Skin of body (tissue), 1 donor: ENCODE measurements at regions not wholly inside any gene's neighbourhood (a gene's known extent, or its start where the extent isn't known, plus 50 kb on each side); places are given as distances from the start of the nearest gene placed in this dataset.
"Not testable (repeated sequence)": the region's sequence is repeated elsewhere in the genome, so short reads cannot be mapped to it uniquely, and the experiment has no call there.

Experiments used
- DNase-seq: peaks from one replicate; lab custom pipeline; 2025; lab: John Stamatoyannopoulos, UW

DNA sequence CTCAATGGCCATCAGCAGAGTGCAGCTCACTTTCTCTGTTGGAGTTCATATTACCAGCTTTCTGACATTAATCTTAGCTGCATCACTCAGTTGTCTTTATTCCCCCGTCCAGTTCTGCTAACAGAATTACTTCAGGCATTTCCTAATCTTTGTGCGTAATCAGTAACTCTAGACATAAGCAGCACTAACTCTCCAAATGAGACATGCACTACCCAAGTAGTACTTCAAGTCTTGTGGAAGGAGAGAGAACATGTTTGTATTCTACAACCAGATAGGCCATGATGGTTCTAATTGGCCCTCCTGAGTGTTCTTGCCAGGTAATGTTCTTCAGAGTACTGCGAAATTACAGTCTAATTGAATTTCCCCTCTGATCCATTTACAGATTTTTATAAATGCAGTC, 448.5 kb upstream of the RPS6KA3 start:
- DNase-seq: no peak

DNA sequence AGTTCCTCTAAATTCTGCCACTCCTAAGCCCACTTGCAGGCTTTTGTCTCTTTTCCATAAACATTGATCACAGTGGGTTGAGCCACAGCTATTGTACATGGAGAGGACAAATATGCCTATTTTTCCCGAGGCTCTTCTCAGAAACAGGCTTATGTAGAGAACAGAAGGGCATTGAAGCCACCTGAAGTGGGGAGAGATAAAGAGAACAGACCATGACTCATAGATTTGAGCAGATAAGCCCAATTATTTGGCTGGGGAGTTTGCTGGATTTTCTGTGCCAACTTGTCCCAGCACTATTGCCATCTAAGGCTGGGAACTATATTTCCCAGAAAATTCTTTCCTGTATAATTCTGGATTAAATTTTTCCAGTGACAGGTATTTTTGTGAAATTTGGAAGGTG, 446.1 kb upstream of the RPS6KA3 start:
- DNase-seq: no peak

DNA sequence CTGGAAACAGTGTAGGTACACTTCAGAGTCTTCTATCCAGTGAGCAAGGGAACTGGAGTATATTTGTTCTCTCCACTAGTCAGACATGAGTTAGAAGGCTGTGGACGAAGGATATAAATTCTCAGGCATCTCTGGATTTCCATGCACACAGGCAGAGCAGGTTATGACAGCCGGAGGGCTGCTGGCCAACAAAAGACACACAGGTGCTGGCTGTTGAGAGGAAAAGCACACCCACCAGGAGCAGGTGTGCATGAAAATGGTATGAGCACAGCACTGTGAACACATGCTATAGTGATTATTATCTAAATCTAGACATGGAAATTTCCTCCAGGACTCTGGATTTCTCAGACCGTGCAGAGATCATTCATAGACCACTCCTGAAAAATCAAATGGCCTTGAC, 444.7 kb upstream of the RPS6KA3 start:
- no peak for DNase-seq

DNA sequence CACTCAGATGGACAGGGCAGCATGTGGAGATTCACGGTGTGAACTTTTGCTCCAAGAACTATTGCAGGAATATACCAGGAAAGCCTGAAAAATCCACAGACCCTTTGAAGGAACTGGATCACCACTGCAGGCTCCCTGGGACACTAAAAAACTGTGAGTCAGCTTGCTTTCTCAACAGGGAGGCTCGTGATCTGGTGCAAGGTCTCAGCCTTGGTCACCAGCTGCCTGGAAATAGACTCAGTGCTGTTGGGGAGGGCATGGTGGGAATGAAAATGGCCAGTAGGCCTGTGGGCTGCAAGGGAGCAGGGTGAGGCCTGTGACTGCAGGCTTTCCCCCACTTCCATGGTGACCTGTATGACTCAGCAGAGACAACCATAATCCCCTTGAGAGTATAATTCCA, 426.4 kb upstream of the RPS6KA3 start:
- DNase-seq: no peak

DNA sequence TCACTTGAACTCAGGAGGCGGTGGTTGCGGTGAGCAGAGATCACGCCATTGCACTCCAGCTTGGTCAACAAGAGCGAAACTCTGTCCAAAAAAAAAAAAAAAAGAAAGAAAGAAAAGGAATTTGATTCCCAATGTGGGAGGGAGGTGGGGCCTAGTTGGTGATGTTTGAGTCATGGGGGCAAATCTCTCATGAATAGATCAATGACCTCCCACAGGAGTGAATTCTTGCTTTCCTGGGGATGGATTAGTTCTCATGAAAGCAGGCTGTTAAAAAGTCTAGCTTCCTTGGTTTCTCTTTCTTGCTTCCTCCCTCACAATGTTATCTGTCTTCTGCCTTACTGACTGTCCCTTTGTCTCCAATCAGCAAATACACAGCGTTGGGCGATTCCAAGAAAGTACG, 419.5 kb upstream of the RPS6KA3 start:
- no peak for DNase-seq

DNA sequence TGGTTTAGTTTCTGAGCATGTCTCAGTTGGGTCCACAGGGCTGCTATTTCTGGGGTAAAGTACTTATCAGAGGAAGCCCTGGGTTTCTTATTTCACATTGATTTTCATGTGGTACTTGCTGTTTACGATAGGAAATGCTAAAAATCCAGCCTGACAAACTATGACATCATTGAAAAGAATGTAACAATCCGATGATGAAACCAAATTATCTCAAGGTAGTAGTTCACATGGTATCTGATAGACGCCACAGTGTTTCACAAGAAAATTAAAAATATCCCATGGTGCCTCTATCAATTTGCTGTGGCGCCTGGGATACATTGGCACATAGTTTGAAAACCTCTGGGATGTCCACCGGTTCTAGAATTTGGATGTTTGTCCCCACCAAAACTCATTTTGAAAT, 418.9 kb upstream of the RPS6KA3 start:
- no peak for DNase-seq

DNA sequence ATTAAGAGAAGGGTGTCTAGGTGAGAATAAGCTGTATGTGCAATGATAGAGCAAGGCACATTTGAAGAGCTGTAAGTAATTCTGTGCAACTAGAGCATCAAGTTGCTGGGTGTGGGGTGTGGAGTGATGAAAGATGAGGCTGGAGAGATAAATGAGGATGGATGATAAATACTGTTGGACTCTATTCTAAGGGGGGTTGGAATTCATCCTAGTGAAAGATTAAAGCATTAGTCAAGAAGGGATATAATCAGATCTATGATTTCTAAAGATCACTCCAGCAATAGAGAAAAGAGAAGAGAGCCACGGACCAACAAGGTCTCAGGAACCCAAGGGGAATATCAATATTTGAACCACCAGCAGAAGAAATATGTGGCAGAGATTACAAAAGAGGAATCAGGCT, 415.0 kb upstream of the RPS6KA3 start:
- DNase-seq: no peak

DNA sequence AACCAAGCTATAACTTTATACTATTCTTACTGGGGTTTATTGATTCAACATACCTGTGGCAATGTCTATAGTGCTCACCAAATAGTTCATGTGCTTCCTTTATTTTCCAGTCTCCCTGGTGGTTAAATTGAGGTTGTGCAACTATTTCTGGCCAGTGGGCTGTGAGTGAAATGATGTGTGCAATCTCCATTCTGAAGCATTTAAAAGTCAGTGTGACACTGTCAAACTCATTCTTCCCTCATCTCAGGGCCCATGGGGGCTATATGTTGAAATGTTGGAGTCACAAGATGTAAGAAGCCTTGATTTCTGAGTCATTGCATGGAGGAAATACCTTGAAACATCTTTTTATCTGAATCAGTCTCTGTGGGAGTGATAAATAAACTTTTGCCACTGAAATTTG, 414.3 kb upstream of the RPS6KA3 start:
- DNase-seq: no peak

DNA sequence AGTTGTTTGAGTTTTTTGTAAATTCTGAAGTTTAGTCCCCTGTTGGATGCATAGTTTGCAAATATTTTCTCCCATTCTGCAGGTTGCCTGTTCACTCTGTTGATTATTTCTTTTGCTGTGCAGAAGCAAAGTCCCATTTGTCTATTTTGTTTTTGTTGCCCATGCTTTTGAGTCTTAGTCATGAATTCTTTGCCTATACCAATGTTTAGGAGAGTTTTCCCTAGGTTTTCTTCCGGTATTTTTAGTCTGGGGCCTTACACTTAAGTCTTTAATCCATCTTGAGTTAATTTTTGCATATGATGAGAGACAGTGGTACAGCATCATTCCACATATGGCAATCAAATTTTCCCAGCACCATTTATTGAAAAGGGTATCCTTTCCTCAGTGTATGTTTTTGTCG, 405.8 kb upstream of the RPS6KA3 start:
- DNase-seq: no peak

DNA sequence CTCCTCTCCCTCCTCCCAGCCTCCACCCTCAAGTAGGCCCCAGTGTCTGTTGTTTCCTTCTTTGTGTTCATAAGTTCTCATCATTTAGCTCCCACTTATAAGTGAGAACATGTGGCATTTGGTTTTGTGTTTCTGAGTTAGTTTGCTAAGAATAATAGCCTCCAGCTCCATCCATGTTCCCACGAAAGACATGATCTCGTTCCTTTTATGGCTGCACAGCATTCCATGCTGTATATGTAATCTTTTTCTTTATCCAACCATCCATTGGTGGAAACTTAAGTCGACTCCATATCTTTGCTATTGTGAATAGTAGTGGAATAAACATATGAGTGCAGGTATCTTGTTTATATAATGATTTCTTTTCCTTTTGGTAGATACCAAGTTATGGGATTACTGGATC, 405.0 kb upstream of the RPS6KA3 start:
- DNase-seq: not testable (repeated sequence)

DNA sequence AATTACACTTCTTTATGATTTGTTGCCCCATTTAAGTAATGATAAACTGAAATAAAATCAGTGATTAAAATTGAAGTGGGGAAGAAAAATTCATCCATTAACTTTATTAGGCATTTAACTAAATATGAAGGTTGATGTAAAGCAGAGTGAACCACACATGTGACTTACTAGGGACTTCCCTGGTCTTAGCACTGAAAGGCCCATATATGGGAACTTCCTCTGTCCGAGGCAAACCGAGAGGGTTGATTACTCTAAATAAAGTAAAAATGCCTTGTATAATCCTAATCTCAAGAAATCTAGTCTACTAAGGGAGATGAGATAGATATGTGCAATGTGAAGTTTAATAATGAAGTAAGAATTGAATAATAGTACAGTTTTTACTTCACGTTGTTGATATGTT, 403.9 kb upstream of the RPS6KA3 start:
- DNase-seq: no peak

DNA sequence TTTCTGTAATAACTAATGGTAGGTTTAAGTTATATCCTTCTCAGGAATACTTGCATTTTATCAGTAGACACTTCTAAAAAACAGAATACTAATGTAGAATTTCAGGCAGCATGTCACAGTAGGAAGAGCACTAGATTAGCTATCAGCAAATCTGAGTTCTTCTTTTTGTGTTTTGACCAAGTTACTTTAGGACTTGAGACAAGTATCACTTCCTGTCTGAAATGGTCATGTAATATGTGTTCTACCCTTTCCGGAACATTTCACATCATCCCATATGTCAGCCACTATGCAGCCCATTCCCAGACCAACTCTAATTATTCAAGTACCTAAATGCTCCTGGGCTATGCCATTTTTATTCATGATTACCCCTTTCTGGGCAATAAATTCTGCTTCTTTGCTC, 401.8 kb upstream of the RPS6KA3 start:
- no peak for DNase-seq

DNA sequence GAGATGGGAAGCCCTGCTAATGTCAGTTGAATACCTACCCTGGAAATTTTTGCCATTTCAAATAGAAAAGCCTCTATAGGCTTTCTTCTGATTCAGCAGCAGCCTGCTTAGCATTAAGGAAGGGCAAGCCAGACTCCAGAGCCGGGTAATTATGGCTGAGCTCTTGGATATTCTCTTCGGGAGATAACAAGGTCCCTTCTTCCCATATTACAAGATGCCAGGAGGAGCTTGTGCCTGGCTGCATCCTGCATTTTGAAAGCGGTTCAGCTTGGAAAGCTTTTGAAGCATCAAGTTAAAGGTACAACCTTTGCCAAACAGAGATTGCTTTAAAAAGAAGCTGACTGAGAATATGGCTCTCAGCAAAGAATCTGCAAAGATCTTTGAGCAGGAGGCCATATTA, 399.6 kb upstream of the RPS6KA3 start:
- DNase-seq: no peak

DNA sequence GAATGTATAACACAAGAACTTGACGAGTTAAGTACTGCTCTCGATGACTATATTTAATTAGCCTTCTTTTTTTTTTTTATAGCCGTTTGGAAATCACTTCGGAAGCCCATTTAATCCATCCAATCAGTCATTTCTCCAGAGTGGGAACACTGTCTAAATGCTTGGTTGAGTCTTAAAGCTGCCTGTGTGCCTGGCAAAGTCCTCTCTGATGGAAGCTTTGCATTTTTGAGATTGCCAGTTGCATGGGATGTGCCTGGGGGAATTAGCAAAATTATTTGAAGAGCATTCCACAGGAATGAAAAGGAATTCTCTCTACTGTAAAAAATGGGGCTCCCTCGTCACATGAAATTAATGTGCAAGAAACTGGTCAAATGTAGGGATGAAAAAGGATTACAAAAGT, 398.8 kb upstream of the RPS6KA3 start:
- no peak for DNase-seq

DNA sequence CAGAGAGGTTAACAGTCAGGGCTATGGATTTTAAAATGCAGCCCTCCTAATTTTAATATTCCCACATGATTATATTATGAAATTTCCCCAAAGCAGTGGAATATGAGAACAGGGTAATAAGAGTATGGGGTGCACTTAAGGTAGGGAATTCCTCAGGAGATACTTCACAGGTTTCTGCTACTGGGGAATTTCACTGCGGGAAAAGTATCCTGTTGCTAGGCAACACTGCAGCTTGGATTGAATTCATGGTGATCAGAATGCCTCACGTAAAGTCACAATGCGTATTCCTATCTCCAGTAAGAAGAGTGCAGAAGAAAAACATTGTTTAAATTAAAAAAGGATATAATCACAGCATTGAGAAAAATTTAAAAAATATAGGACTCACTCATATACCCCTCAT, 398.1 kb upstream of the RPS6KA3 start:
- no peak for DNase-seq

DNA sequence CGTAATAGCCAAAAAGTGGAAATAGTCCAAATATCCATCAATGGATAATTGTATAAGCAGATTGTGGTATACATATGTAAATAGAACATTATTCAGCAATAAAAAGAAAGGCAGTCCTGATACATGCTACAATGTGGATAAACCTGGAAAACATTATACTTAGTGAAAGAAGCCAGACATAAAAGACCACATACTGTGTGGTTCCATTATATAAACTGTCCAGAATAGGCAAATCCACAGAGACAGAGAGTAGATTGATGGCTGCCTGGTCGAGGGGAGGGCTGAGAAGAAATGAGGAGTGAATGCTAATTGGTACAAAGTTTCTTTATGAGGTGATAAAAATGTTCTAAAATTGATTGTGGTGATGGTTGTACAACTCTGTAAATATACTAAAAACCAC, 397.4 kb upstream of the RPS6KA3 start:
- DNase-seq: no peak

DNA sequence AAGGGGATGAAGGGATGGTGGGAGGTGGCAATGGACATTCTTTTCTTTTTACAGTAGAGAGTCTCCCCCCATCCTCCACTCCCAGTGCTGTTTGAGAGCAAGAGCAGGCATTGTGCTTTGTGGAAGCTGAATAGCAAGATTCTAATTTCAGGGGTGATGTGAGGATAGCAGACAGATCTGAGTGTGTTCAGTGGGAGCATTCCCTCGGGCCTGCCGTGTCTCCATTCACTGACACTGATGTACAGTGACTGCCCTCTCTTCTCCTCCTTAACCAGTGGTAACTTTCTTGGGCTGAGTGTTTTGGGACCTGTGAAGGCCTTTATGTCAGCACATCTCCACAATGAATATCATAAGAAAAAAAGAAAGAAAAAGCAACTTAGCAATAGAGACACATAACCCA, 396.6 kb upstream of the RPS6KA3 start:
- no peak for DNase-seq

DNA sequence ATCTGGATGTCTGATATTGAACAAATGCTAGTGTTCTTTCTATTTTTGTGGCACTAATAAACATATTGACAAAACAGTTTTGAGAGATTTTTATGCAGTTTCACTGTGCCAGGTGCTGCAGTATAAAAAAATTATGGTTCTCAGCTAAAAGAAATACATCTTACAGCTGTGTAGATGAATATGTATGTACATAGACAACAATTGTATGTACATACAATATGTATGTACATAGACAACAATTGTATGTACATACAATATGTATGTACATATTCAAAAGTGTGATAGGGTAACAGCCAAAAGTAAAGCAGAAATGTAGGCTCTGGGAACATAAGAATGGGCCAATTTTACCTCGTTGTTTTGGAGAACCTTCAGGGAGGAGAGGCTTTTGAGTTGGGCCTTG, 390.0 kb upstream of the RPS6KA3 start:
- DNase-seq: no peak

DNA sequence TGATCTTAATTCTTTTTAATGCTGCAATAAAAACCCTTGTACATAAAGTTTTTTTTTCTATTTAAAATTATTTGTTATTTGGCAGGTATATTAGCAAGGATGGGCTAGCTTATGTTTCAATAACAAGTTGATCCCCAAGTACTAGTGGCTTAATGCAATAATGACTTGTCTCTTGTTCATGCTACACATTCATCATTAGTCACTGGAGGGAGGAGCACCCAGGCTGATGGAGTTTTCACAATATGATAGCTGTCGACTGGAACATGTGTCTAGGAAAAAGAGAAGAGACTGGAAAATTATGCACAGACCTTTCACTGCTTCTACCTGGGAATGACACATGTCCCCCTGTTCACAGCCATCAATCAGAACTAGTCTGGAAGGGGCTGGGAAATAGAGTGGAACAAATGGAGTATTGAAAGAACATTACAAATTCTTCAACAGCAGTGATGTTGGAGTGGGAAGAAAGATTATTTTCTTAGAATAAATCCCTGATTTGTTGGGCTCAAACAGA, 387.9 kb upstream of the RPS6KA3 start:
- no peak for DNase-seq

DNA sequence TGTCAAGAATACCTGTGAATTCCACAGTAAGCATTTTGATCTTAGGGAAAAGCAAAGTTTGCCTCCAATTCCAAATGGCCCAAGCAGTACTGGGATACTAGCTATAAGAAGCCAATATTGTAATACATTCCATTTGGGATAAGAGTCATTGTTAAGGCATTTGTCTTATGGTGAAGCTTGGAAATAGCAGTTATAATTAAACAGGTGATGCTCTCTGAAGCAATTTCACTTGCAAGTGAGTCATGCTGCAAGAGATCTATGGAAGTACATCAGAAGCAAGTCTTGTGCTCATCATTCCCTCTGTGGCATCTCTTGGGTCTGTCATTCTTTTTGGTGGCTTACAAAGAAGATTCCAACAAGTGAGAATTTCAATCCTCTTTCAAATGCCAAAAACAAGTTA, 386.4 kb upstream of the RPS6KA3 start:
- DNase-seq: no peak

DNA sequence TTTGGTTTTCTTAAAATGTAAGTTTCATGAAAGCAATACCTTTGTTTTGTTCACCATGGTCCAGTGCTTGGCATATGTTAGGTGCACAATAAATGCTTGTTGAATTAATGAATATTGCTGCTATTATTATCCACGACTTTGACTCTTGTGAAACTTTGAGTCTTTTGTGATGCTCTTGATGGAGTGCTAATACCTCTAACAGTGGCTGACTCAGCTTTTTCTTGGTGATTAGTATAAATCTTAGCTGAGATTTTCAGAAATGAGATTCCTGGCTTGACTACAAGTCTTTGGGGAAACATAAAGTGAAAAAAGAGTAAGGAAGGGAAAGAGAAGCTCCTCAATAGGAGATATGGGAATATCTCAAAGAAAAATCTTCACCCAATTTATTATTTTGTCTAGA, 375.2 kb upstream of the RPS6KA3 start:
- DNase-seq: no peak

DNA sequence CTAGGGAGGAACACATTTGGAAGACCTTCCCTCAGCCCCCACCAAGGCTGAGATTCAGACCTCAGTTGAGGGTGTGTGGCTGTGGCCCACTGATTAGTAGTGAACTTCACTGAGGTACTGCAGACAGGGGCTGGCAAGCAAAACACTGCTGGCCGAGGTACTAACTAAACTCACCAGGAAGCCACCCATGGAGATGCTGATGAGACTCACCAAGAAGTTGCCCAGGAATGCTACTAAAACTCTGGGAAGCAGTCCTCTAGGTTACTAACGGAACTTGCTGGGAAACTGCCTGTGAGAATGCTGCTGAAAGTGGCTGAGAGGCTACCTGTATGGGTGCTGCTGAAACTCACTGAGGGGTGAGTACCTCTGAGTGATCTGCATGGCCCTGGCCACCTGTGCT, 372.4 kb upstream of the RPS6KA3 start:
- no peak for DNase-seq

DNA sequence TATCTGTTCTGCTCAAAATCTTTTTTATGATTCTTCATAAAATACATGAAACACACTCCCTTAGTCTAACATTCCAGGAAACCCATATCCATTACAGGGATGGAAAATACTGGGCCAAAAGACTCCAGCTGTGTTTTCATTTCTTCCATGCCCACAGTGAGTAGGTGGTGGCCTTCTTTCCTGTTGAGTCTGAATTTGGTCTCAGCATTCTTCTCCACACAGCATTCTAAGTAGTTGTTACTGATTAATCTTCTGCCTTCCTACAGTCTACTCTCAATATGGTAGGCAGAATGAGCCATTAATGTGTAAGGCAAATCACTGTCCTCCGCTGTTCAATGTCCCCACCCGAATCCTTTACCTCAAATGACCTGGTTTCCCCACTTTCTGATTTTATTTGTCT, 370.6 kb upstream of the RPS6KA3 start:
- DNase-seq: no peak

DNA sequence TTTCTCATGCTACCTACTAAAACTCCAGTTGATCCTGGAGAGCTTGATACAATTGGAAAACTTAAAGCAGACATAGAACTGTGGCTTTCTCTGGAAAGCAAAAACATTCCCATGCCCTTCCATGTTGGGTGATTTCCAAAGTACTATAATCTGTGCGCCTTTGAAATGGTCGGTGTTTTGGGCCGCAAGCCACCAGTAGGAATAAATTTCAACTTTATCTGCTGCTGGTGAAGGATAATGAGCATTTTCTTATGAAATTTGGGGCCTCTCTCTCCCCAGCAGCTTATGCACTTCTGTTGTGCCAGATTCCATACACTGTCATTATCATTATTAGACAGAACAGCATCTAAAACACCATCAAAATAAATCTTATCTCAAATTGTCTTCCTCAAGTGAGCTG, 366.7 kb upstream of the RPS6KA3 start:
- no peak for DNase-seq

DNA sequence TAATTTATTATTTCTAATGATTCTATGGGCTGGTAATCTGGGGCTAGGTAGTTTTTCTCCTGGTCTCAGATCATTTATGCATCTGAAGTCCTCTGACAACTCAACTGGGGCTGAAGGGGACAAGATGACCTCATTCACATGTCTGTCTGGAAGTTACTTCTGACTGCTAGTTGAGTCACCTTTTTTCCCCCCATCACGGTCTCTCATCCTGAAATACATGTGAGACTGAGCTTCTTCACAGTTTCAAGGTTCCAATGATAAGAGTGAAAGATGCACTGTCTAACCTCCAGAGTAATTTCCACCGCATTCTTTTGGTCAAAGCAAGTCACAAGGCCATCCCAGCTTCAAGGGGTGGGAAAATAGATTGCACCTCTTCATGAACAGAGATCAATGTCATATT, 356.7 kb upstream of the RPS6KA3 start:
- DNase-seq: no peak
